GM12875 (cell line): ENCODE measurements at regions not wholly inside any gene's neighbourhood (a gene's known extent, or its start where the extent isn't known, plus 50 kb on each side); places are given as distances from the start of the nearest gene placed in this dataset.

Experiments used
- H3K4me3 ChIP-seq: one replicate; pipeline ENCODE4 v1.5.1; 2011; ENCODE audit warnings: low read depth, low read length, control low read depth
- CTCF ChIP-seq: IDR thresholded peaks from 2 replicates; pipeline ENCODE4 v1.5.1; 2011; ENCODE audit warnings: low read depth, mild to moderate bottlenecking, control low read depth, inconsistent platforms, low read length, moderate library complexity, borderline replicate concordance; ENCODE audit not compliant: insufficient read depth

GRCh38 chr11:15699978-15700377 lies 585.3 kb downstream of the INSC start:
- no peak overlapping the region for H3K4me3 ChIP-seq
- TF ChIP-seq CTCF = no peak

- no peak for TF ChIP-seq CTCF
Observed at GRCh38 chr11:15700456-15700855, 585.7 kb downstream of the INSC start.

GRCh38 chr11:15704064-15704463 lies 589.3 kb downstream of the INSC start:
- no peak overlapping the region for H3K4me3 ChIP-seq
- no peak for TF ChIP-seq CTCF

More at GRCh38 chr11:15700456-15700855, 585.7 kb downstream of the INSC start:
- H3K4me3 ChIP-seq = no peak overlapping the region

- no peak overlapping the region for H3K4me3 ChIP-seq
- no peak for TF ChIP-seq CTCF
Observed at GRCh38 chr11:15704556-15704955, 589.8 kb downstream of the INSC start.

- TF ChIP-seq CTCF = no peak
- H3K4me3 ChIP-seq = no peak overlapping the region
Observed at GRCh38 chr11:15705891-15706290, 591.2 kb downstream of the INSC start.

GRCh38 chr11:15707194-15707593 lies 592.5 kb downstream of the INSC start:
- H3K4me3 ChIP-seq = no peak overlapping the region
- TF ChIP-seq CTCF = no peak

- H3K4me3 ChIP-seq = no peak overlapping the region
- TF ChIP-seq CTCF = no peak
Observed at GRCh38 chr11:15707971-15708370, 593.2 kb downstream of the INSC start.
